ENCODE measurements at regions not wholly inside any gene's neighbourhood (a gene's known extent, or its start where the extent isn't known, plus 50 kb on each side); places are given as distances from the start of the nearest gene placed in this dataset.

- intact Hi-C loops (cut with micrococcal nuclease) (no loop called here), in situ Hi-C loops (cut with MboI) (no loop called here)
- Histone ChIP-seq H3K4me3 (no peak overlapping the region), H3K79me2 (ENCODE audit: control insufficient read depth, insufficient read depth, low read length) (no peaks in the 10 kb centered on the region), H3K9ac (ENCODE audit: insufficient read depth in 1 of 2, low read depth in 2 of 2, low read length in 2 of 2) (no peak overlapping the region), H4K20me1 (replicated peaks; ENCODE audit: control insufficient read depth, insufficient read depth, low read length) (no peaks in the 10 kb centered on the region), H3K27me3 (ENCODE audit: control insufficient read depth in 2 of 2, insufficient read depth in 2 of 2, low read length in 2 of 2) (no peaks in the 10 kb centered on the region), H3K27ac (ENCODE audit: extremely low read depth, low read depth, low read length) (no peak overlapping the region), H3K9me1 (ENCODE audit: control insufficient read depth, insufficient read depth, low read length) (no peaks in the 10 kb centered on the region), H2AFZ (ENCODE audit: low read depth, low read length) (no peak overlapping the region), H3K4me2 (ENCODE audit: insufficient read depth, low read length) (no peak overlapping the region), H3K9me3 (replicated peaks; ENCODE audit: control insufficient read depth, insufficient read depth, low read depth, low read length) (no peaks in the 10 kb centered on the region), H3K4me1 (replicated peaks in 1 of 2; ENCODE audit: control insufficient read depth in 2 of 2, insufficient read depth in 2 of 2, low read length in 2 of 2) (no peaks in the 10 kb centered on the region), H3K36me3 (ENCODE audit: control insufficient read depth, insufficient read depth, low read length) (no peaks in the 10 kb centered on the region)
- ChIA-PET CTCF (ENCODE audit: low intra/inter-chr PET ratio) (no interaction called here), POLR2A (no interaction called here)
- DNase-seq (ENCODE audit: extremely low read depth in 1 of 4, low spot score in 3 of 4): no peak
- FAIRE-seq: no peak
- ATAC-seq: no peak
- BruUV-seq (replicated peaks): no TSS peak
- no peak for TF ChIP-seq CREM (IDR thresholded peaks at IDR 0.05; ENCODE audit: low read depth)
- TF ChIP-seq ATF3 (IDR thresholded peaks at IDR 0.05): no peak
- TF ChIP-seq ATF3 (CRISPR knock-in tag; conservative IDR thresholded peaks at IDR 0.05): no peak
- TF ChIP-seq PRPF4 (IDR thresholded peaks at IDR 0.05; ENCODE audit: insufficient read depth, low read depth, low read length, poor library complexity, severe bottlenecking): no peak
- no peak for TF ChIP-seq NR4A1 (CRISPR knock-in tag; IDR thresholded peaks at IDR 0.05)
- no peak for TF ChIP-seq NR4A1 (tag; IDR thresholded peaks at IDR 0.05)
- no peak for TF ChIP-seq ZNF282 (CRISPR knock-in tag; IDR thresholded peaks at IDR 0.05)
- no peak for TF ChIP-seq COPS2 (conservative IDR thresholded peaks at IDR 0.05)
- TF ChIP-seq HINFP (tag; conservative IDR thresholded peaks at IDR 0.05; ENCODE audit: low read depth): no peak
- no peak for TF ChIP-seq TAF15 (IDR thresholded peaks at IDR 0.05; ENCODE audit: low read depth, low read length)
- TF ChIP-seq NR2C2 (CRISPR knock-in tag; IDR thresholded peaks at IDR 0.05): no peak
- no peak for TF ChIP-seq NR2C2 (tag; IDR thresholded peaks at IDR 0.05)
- TF ChIP-seq ZNF318 (IDR thresholded peaks at IDR 0.05; ENCODE audit: borderline replicate concordance in 1 of 2, low read depth in 1 of 2): no peak
These were observed 96.5 kb upstream of the BTG3 start for GRCh38 chr21:17709266-17709611.
